Upper lobe of right lung (tissue), 1 donor: ENCODE measurements at regions not wholly inside any gene's neighbourhood (a gene's known extent, or its start where the extent isn't known, plus 50 kb on each side); places are given as distances from the start of the nearest gene placed in this dataset.
A peak's percentile ranks its signal among the peaks of the same experiment; 100 is the strongest.

Source experiments
- ATAC-seq: fragments of 200-7000 bp; cut with Tn5 transposase; one replicate; pipeline ENCODE4 v1.9.1; 2020; ENCODE audit warnings: mild to moderate bottlenecking, moderate library complexity
- DNase-seq: peaks from one replicate; pipeline ENCODE4 v3.0.0-alpha.2; 2020
- H3K27ac ChIP-seq: fragments of 200-600 bp; one replicate; pipeline ENCODE4 v1.8.0; 2022
- H3K27me3 ChIP-seq: fragments of 200-600 bp; one replicate; pipeline ENCODE4 v1.8.0; 2022; ENCODE audit warnings: mild to moderate bottlenecking
- H3K36me3 ChIP-seq: fragments of 200-600 bp; one replicate; pipeline ENCODE4 v1.8.0; 2022
- H3K4me1 ChIP-seq: fragments of 200-600 bp; one replicate; pipeline ENCODE4 v1.8.0; 2022
- H3K4me3 ChIP-seq: fragments of 200-600 bp; one replicate; pipeline ENCODE4 v1.8.0; 2022; ENCODE audit warnings: mild to moderate bottlenecking
- H3K9me3 ChIP-seq: fragments of 200-600 bp; one replicate; pipeline ENCODE4 v1.8.0; 2022
- CTCF ChIP-seq: fragments of 200-600 bp; IDR thresholded peaks from one replicate; pipeline ENCODE4 v1.8.0; 2022; ENCODE audit warnings: antibody characterized with exemption
- intact Hi-C: fragments of 100-400 bp; cut with DNase I; formaldehyde crosslinking; loops from one replicate; pipeline ENCODE4 v1.11.0; 2022
- donor health status: DM: no; HTN: yes; CAD: no; lungs with severe emphysema.

- no peak overlapping the region for H3K27ac ChIP-seq
- no peaks in the 10 kb centered on the region for H3K4me1 ChIP-seq
- H3K36me3 ChIP-seq: no peaks in the 10 kb centered on the region
- no peak for TF ChIP-seq CTCF
- no peaks in the 10 kb centered on the region for H3K27me3 ChIP-seq
- no peak overlapping the region for H3K4me3 ChIP-seq
- no peak for ATAC-seq
- no peaks in the 10 kb centered on the region for H3K9me3 ChIP-seq
- intact Hi-C loops: no loop called here
- DNase-seq: no peak
Observed at GRCh38 chr6:21909321-21909720, 315.8 kb downstream of the SOX4 start.

GRCh38 chr6:21911208-21911607, 317.7 kb downstream of the SOX4 start:
- TF ChIP-seq CTCF: no peak
- intact Hi-C loops: no loop called here
- ATAC-seq (no peak), DNase-seq (no peak)
- no peaks in the 10 kb centered on the region for H3K36me3 ChIP-seq
- H3K27me3 ChIP-seq: no peaks in the 10 kb centered on the region
- H3K27ac ChIP-seq: no peak overlapping the region
- no peak overlapping the region for H3K4me3 ChIP-seq
- H3K9me3 ChIP-seq: no peaks in the 10 kb centered on the region
- H3K4me1 ChIP-seq: no peaks in the 10 kb centered on the region

- Histone ChIP-seq H3K36me3 (no peaks in the 10 kb centered on the region), H3K27ac (no peak overlapping the region), H3K4me1 (no peaks in the 10 kb centered on the region), H3K27me3 (no peaks in the 10 kb centered on the region), H3K9me3 (no peaks in the 10 kb centered on the region), H3K4me3 (no peak overlapping the region)
- intact Hi-C loops: no loop called here
- TF ChIP-seq CTCF: no peak
- ATAC-seq: no peak
- DNase-seq: no peak
Observed at GRCh38 chr6:21912151-21912832, 318.7 kb downstream of the SOX4 start.

- TF ChIP-seq CTCF: no peak
- Histone ChIP-seq H3K4me3 (peak overlapping the region; percentile 34), H3K27me3 (no peaks in the 10 kb centered on the region), H3K36me3 (no peaks in the 10 kb centered on the region), H3K9me3 (no peaks in the 10 kb centered on the region), H3K27ac (no peak overlapping the region), H3K4me1 (no peaks in the 10 kb centered on the region)
- intact Hi-C loops: no loop called here
- DNase-seq (peak; percentile 79), ATAC-seq (peak; percentile 64)
Observed at GRCh38 chr6:21914121-21914973, 320.8 kb downstream of the SOX4 start.

GRCh38 chr6:21915707-21916260, 322.2 kb downstream of the SOX4 start:
- Histone ChIP-seq H3K4me1 (no peaks in the 10 kb centered on the region), H3K27me3 (no peaks in the 10 kb centered on the region), H3K27ac (no peak overlapping the region), H3K36me3 (no peaks in the 10 kb centered on the region), H3K4me3 (no peak overlapping the region), H3K9me3 (no peaks in the 10 kb centered on the region)
- no peak for TF ChIP-seq CTCF
- DNase-seq (no peak), ATAC-seq (peak; percentile 31)
- intact Hi-C loops: no loop called here
